SJSA1 (cell line): ENCODE measurements at regions not wholly inside any gene's neighbourhood (a gene's known extent, or its start where the extent isn't known, plus 50 kb on each side); places are given as distances from the start of the nearest gene placed in this dataset.
"Not testable (repeated sequence)": the region's sequence is repeated elsewhere in the genome, so short reads cannot be mapped to it uniquely, and the experiment has no call there.

Experiments used
- DNase-seq, 2 experiments: peaks; one replicate each; pipeline ENCODE4 v3.0.0-alpha.2; 2015 to 2020; ENCODE audit warnings: low spot score in 2 of 2, low read depth in 1 of 2
- H3K27ac ChIP-seq: fragments of 250-450 bp; sonication (Bioruptor Pico); 2 replicates; pipeline ENCODE4 v1.5.1; 2020; ENCODE audit warnings: mild to moderate bottlenecking, moderate library complexity
- H3K27me3 ChIP-seq: fragments of 250-450 bp; sonication (Bioruptor Pico); replicated peaks from 2 replicates; pipeline ENCODE4 v1.5.1; 2020; ENCODE audit warnings: mild to moderate bottlenecking, moderate library complexity
- H3K36me3 ChIP-seq: fragments of 250-450 bp; sonication (Bioruptor Pico); 2 replicates; pipeline ENCODE4 v1.5.1; 2020; ENCODE audit warnings: mild to moderate bottlenecking
- H3K4me1 ChIP-seq: fragments of 250-450 bp; sonication (Bioruptor Pico); replicated peaks from 2 replicates; pipeline ENCODE4 v1.6.1; 2021; ENCODE audit warnings: mild to moderate bottlenecking
- H3K4me3 ChIP-seq: fragments of 250-450 bp; sonication (Bioruptor Pico); 2 replicates; pipeline ENCODE4 v1.5.1; 2020; ENCODE audit warnings: mild to moderate bottlenecking
- H3K9me3 ChIP-seq: fragments of 250-450 bp; sonication (Bioruptor Pico); replicated peaks from 2 replicates; pipeline ENCODE4 v1.5.1; 2020; ENCODE audit warnings: mild to moderate bottlenecking

GRCh38 chr15:39409876-39410530 is 170.9 kb upstream of the THBS1 start:
- Histone ChIP-seq H3K4me3 (no peak overlapping the region), H3K36me3 (no peaks in the 10 kb centered on the region), H3K9me3 (no peaks in the 10 kb centered on the region), H3K27me3 (no peaks in the 10 kb centered on the region), H3K4me1 (0 out of 2 replicates have a peak, but pooled peaks cover 4% of the 10 kb centered on the region), H3K27ac (no peak overlapping the region)
- no peak for DNase-seq

- no peak for DNase-seq
- Histone ChIP-seq H3K9me3 (no peaks in the 10 kb centered on the region), H3K36me3 (no peaks in the 10 kb centered on the region), H3K27ac (no peak overlapping the region), H3K4me1 (0 out of 2 replicates have a peak, but pooled peaks cover 4% of the 10 kb centered on the region), H3K4me3 (no peak overlapping the region), H3K27me3 (no peaks in the 10 kb centered on the region)
These were observed 169.5 kb upstream of the THBS1 start for GRCh38 chr15:39411102-39411989.

- H3K9me3 ChIP-seq: no peaks in the 10 kb centered on the region
- no peaks in the 10 kb centered on the region for H3K4me1 ChIP-seq
- H3K27ac ChIP-seq: no peak overlapping the region
- H3K36me3 ChIP-seq: no peaks in the 10 kb centered on the region
- H3K4me3 ChIP-seq: no peak overlapping the region
- no peak for DNase-seq
- H3K27me3 ChIP-seq: no peaks in the 10 kb centered on the region
These were observed 167.3 kb upstream of the THBS1 start for GRCh38 chr15:39413558-39413957.

- no peak overlapping the region for H3K4me3 ChIP-seq
- H3K27ac ChIP-seq: no peak overlapping the region
- peaks cover 4% of the 10 kb centered on the region for H3K4me1 ChIP-seq
- no peaks in the 10 kb centered on the region for H3K36me3 ChIP-seq
- no peaks in the 10 kb centered on the region for H3K9me3 ChIP-seq
- no peaks in the 10 kb centered on the region for H3K27me3 ChIP-seq
- DNase-seq: no peak
These were observed 166.7 kb upstream of the THBS1 start for GRCh38 chr15:39414201-39414600.

GRCh38 chr15:39415634-39416033 is 165.2 kb upstream of the THBS1 start:
- Histone ChIP-seq H3K36me3 (no peaks in the 10 kb centered on the region), H3K27ac (no peak overlapping the region), H3K27me3 (no peaks in the 10 kb centered on the region), H3K4me1 (peaks cover 15% of the 10 kb centered on the region), H3K4me3 (no peak overlapping the region), H3K9me3 (no peaks in the 10 kb centered on the region)
- DNase-seq: no peak

GRCh38 chr15:39416258-39416657 is 164.6 kb upstream of the THBS1 start:
- no peak overlapping the region for H3K27ac ChIP-seq
- no peaks in the 10 kb centered on the region for H3K27me3 ChIP-seq
- peaks cover 15% of the 10 kb centered on the region for H3K4me1 ChIP-seq
- no peak for DNase-seq
- H3K9me3 ChIP-seq: no peaks in the 10 kb centered on the region
- no peak overlapping the region for H3K4me3 ChIP-seq
- H3K36me3 ChIP-seq: no peaks in the 10 kb centered on the region

GRCh38 chr15:39417366-39418134 is 163.3 kb upstream of the THBS1 start:
- Histone ChIP-seq H3K9me3 (no peaks in the 10 kb centered on the region), H3K4me3 (no peak overlapping the region), H3K36me3 (no peaks in the 10 kb centered on the region), H3K4me1 (peaks cover 15% of the 10 kb centered on the region), H3K27me3 (no peaks in the 10 kb centered on the region), H3K27ac (no peak overlapping the region)
- DNase-seq: no peak

- Histone ChIP-seq H3K4me3 (no peak overlapping the region), H3K27me3 (no peaks in the 10 kb centered on the region), H3K4me1 (peaks cover 15% of the 10 kb centered on the region), H3K9me3 (no peaks in the 10 kb centered on the region), H3K27ac (peak overlapping the region; percentile 28), H3K36me3 (no peaks in the 10 kb centered on the region)
- DNase-seq: peak; percentile 47 to 55
These were observed 161.2 kb upstream of the THBS1 start for GRCh38 chr15:39419651-39420050.

GRCh38 chr15:39420123-39420852 is 160.6 kb upstream of the THBS1 start:
- not testable (repeated sequence) for H3K4me3 ChIP-seq, DNase-seq, H3K27me3 ChIP-seq, H3K36me3 ChIP-seq, H3K9me3 ChIP-seq
- Histone ChIP-seq H3K4me1 (peaks cover 15% of the 10 kb centered on the region), H3K27ac (peak overlapping the region; percentile 28)

GRCh38 chr15:39420853-39421192 is 160.1 kb upstream of the THBS1 start:
- H3K4me3 ChIP-seq, DNase-seq, H3K27me3 ChIP-seq, H3K27ac ChIP-seq, H3K36me3 ChIP-seq, H3K9me3 ChIP-seq: not testable (repeated sequence)
- peaks cover 15% of the 10 kb centered on the region for H3K4me1 ChIP-seq

GRCh38 chr15:39426552-39427532 is 154.0 kb upstream of the THBS1 start:
- no peaks in the 10 kb centered on the region for H3K27me3 ChIP-seq
- DNase-seq: peak; percentile 82 to 89
- no peaks in the 10 kb centered on the region for H3K9me3 ChIP-seq
- no peak overlapping the region for H3K27ac ChIP-seq
- H3K4me3 ChIP-seq: peak overlapping the region; percentile 14
- peaks cover 23% of the 10 kb centered on the region for H3K4me1 ChIP-seq
- H3K36me3 ChIP-seq: no peaks in the 10 kb centered on the region

GRCh38 chr15:39427705-39428104 is 153.2 kb upstream of the THBS1 start:
- no peaks in the 10 kb centered on the region for H3K27me3 ChIP-seq
- H3K4me1 ChIP-seq: peaks cover 23% of the 10 kb centered on the region
- H3K9me3 ChIP-seq: no peaks in the 10 kb centered on the region
- H3K4me3 ChIP-seq: no peak overlapping the region
- H3K27ac ChIP-seq: no peak overlapping the region
- DNase-seq: no peak
- H3K36me3 ChIP-seq: no peaks in the 10 kb centered on the region
